Activated CD4-positive, CD25-positive, alpha-beta regulatory T cell treated with anti-CD3 and anti-CD28 coated beads, Interleukin-2, amount 50 U/mL, for 72 hours (primary cell): ENCODE measurements at regions not wholly inside any gene's neighbourhood (a gene's known extent, or its start where the extent isn't known, plus 50 kb on each side); places are given as distances from the start of the nearest gene placed in this dataset.
"Not testable (repeated sequence)": the region's sequence is repeated elsewhere in the genome, so short reads cannot be mapped to it uniquely, and the experiment has no call there.

Experiments used
- DNase-seq: peaks from one replicate; pipeline ENCODE4 v3.0.0; 2021

DNA sequence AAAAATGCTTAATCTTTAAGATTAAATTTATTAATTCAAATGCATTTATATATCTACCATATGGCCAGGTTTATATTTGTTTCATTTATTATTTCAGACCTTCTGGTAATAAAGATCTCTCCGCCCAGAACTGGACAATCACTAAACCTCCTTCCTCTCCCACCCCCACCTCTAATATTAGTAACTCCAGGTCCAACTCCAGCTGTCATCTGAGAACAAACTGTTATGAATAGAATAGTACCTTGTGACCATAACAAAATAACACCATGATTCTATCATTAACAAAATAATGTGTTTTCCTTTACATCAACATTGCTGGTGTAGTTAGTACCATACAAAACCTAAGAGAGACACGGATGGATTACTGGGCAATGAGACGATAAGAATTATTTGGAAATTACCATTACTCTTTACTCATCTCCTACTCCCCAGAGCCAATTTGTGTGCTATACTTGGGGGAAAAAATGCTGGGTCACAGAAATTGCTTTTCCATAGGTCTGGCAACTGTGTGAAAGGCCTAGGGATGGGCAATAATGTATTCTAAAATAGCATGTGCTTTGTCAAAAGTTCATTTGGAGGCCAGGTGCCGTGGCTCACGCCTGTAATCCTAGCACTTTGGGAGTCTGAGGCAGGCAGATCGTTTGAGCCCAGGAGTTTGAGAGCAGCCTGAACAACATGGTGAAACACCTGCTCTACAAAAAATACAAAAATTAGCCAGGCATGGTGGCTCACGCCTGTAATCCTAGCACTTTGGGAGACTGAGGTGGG, 186.1 kb downstream of the ENC1 start:
- no peak for DNase-seq

DNA sequence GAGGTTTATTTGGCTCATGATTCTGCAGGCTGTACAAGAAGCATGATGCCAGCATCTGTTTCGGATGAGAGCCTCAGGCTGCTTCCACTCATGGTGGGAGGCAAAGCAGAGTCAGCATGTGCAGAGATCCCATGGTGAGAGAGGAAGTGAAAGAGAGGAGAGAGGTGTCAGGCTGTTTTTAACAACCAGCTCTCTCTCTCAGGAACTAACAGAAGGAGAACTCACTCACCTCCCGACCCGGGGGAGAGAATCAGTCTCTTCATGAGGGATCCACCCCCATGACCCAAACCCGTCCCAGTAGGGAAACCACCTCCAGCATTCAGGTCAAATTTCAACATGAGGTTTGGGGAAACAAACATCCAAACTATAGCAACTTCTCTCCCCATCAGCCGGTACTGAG, 187.7 kb downstream of the ENC1 start:
- no peak for DNase-seq

DNA sequence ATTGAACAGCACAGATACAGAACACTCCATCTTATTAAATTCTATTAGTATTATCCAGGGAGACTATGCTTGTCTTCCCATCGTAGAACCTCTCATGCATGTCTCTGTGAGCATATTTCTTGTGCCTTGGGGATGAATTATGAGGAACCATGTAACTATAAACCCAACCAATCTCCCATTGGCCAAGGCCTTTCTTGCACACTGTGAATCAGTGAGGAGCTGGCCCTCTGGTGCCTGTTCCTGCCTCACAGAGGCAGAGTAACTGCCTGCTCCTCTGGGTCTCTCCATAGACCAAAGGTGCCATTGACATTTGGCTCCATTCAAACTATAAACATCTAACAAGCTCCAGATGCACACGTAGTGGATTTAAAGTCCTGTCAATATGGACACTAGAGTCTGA, 190.4 kb downstream of the ENC1 start:
- DNase-seq: no peak

DNA sequence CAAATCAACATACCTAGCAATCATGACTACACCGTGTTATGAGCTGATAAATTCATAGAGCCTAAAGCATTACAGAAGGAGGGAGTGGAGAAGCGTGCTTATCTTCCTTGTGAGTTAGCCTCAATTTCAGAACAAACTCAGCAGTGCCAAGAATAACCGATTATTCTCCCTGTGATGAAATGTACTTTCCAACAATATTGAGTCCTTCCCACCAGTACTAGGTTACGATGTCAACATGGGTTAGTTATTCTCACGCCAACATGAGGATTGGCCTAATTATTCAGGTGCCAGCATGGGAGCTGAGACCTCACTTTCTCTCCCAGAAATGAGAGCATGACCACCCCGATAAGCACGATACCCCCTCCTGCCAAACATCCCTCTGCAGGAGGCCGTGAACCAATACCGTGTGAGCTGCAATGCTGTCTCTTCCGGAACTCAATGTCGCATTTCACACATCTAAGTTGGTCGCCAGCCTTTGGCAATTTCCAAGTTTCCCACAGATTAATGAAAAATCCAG, 193.7 kb downstream of the ENC1 start:
- no peak for DNase-seq

DNA sequence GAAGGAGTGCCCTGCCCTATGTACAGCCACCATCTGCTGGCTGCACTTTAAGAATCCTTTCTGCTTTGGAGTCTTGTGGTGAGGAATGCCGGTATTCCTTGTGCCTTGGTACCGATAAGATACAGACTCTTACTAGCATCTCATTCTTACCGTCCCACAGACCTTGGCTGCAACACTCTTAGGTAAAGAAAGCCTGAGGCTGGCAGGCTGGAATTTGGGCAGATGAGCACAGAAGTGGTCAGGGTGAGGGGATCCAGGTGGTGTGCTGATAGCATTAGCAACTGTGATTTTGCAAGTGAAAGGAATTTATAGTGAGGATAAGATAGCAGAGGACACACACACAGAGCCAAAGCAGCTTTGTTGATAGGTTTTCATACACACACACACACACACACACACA, 198.1 kb downstream of the ENC1 start:
- DNase-seq: no peak

DNA sequence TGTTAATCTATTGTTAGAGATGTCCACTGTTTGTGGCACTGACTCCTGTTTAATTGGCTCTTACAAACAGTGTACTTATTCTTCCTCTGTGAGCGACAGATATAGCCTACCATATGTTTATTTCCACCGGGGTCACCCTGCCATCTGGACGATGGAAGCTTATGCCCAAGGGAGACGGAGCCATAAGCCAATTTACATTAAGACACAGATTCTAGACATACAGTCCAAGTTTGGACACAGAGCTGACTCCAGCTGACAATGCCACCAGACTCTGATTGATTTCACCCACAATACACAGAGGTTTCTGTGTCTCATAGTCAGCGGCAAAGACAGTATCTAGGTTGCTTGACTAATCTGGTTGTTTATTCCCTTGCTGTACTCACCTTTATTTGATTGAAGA, 198.9 kb downstream of the ENC1 start:
- no peak for DNase-seq

DNA sequence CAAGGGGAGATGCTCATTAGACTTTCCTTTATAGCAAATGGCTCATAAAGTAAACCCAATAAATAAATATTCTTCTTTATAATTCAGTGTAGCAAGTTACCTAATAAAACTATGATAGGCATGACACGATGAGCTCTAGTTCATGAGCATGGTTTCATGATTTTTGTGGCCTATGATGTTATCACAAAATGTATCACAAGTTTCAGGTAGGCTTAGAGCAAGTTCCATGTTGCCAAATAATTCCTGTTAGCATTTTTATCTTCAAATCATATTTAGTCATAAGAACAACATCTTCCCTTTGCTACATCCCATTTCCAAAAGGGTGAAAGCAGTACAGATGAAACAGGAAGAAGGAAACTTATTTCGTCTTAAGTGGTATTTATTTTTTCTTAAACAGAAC, 200.2 kb downstream of the ENC1 start:
- no peak for DNase-seq

DNA sequence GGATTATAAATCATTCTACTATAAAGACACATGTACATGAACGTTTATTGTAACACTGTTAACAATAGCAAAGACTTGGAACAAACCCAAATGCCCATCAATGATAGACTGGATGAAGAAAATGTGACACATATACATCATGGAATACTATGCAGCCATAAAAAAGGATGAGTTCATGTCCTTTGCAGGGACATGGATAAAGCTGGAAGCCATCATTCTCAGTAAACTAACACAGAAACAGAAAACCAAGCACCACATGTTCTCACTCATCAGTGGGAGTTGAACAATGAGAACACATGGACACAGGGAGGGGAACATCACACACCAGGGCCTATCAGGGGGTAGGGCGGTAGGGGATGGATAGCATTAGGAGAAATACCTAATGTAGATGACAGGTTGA, 202.7 kb downstream of the ENC1 start:
- not testable (repeated sequence) for DNase-seq

DNA sequence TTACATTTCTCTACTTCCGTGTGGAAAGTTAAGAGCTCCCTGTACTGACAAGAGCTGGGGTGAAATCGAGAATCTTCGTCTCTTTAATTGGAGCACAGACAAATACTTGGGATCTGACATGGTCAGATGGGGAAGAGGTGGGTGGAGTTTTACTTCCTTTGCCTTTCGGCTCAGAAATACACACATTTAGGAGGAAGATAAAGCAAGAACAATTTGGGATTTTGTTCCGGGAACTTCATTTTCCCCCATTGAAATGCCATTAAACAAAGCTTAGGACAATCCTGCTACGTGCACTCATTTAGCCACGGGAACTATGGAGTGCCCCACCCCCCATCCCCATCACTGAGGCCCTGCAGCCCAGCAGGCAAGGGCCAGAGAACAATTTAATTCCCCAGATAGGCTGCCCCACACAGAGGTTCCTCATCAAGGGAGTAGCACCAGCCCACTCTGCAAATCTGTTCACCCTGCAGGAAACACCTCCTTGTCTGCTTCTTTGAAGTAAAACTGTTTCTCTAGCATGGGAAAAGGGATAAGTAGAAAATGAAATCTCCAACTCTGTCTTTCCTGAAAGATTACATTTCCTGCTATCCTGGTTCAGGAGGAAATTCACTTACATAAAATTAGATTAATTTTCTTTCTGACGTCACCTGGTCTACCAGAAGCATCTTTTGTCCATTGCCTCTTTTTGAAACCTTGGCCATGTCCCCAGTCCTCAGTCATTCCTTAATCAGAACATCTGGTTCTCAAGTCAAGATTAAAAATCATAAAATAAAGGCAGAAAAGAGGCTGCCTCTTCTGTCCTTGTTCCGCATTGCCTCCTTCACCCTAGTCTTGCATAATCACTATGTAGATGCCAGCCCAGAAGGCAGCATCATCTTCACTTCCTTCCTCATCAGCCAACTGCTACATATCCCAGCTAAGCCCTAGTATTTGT, 206.4 kb downstream of the ENC1 start:
- no peak for DNase-seq

DNA sequence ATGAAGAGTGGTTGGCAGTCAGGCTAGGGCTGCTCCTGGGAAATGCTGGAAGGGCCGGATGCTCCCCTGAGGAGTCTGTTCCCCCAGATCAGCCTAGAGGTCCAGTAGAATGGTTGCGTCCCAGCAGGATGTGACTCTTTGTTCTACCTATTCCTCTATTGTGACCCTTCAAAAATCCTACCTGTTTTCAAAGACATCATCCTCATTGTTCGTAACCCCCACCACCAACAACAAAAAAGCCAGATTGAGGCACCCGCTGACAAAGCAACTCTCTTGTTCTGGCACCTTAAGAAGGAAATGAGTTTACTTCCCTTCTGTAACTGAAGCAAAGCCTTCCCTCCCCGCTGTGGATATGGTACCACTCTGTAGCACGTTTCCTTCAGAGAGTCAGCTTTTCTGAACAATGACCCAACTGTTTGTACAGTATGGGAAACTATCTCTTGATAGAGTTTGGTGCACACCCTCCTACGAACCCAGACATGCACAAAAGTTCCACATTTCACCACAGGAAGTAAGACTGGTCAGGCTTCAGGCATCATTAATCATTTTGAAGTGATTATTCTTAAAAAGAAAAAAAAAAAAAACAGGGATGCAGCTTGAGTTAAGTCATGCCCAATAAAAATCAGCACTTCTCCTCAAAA, 207.2 kb downstream of the ENC1 start:
- DNase-seq: no peak

DNA sequence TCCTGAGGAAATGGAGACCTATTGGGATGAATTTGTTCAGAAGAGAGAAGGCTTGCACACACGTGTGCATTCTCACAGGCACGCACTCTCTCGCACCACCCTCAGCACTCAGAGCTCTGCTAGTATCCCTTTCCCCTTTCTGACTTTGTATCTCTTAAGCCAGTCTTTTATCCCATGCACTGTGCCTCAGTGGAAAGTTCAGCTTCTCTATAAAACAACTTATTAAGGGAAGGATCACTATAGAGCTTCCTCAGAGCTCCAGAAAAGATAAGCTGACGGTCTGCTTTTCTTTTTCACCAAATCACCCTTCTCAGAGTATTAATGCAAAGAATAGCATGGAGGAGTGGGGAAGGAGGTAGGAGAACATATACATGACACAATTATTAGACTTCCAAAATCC, 207.8 kb downstream of the ENC1 start:
- DNase-seq: no peak

DNA sequence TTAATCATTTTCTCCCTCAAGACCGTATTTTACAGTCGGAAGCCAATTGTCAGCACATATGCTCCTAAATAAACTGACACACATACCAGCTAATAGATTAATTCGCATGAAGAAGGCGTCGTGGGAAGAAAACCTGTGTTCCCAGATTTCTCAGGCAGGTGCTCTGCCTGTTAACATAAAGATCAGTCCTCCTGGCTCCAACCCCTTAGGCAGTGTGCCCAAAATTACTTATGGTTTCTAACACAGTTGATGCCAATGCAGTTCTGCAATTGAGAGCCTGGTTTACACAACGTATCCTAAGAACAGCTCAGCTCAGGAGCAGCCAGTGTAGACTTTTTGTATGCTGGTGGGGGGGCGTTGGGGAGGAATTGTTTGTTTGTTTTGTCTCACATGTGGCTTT, 208.3 kb downstream of the ENC1 start:
- DNase-seq: no peak

DNA sequence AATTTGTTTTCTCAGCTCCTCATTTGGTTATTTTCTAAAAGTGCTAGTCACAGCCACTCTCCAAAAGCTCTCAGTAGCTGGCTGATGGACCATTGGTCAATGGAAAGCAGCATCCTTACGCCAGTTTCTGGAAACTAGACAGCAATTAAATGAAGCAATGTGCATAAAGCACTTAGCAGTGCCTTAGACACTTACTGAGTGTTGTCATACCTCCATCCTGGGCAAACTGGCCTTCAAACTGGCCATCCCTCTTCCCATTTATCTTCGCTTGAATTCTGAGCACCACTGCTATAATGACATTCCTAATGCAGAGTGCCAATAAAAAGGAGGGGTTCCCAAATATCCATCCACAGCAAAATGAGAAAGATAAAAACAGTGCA, 209.2 kb downstream of the ENC1 start:
- DNase-seq: no peak

DNA sequence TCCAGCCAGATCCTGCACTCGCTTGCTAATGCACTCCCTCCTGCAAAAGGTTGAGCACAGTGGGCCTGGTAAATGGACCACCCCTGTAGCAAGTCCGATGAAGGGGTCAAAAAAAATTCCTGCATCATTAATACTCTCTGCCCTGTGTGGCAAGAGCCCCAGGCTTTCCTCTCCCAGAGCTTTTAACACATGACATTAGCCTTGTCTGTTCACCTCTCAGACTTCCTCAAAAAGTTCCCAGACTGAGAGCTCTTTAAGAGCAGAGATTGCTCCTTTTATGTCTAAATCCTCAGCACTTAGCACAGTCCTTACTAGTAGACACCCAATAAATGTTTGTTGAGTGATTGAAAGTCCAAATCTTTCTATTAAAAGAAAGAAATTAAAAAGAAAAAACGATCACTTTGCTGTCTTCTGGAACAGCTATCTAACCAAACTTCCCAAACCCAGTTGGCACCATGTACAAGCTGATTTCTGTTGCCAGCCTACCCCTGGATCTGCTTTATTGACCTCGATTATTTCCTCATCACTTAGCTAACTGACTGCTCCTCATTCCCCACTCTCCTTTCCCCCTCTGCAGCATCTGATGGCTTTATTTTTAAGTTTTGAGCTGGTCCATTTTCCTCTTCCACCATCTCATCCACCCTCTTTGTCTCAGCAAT, 209.8 kb downstream of the ENC1 start:
- no peak for DNase-seq

DNA sequence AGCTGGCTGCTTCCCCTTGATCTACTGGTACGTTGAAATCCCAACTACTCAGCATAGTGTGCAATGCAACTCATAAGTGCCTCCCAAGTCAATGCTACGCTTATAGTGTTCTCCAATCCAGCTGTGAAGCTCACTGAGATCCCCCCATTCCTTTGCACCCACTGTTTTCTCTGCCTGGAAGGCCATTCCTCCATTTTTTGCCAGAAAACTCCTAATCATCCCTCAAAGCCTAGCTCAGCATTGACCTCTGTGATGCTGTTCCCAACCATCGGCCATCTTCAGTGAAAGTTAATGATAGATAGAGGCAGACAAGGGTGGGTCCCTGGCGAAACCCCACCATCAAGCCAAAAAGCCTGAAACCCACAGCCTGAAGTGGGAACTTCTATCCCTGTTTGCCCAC, 211.0 kb downstream of the ENC1 start:
- no peak for DNase-seq

DNA sequence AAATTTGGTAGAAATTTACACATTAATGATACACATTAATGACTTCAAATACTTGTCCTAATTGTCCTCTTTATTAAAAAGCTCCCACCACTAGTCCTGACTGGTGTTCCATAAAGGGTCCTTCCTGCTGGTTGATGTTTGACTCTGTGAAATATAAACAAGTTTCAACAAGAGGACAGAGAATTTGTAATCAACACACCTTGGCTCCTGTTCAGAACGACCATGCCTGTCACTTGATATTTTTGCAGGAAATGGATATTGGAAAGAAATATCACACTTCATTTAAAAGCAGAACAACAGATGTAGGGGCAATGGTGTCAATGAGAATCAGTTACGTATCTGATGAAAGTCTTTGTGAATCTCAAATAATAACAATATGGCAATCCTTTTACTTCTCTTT, 211.7 kb downstream of the ENC1 start:
- DNase-seq: no peak

DNA sequence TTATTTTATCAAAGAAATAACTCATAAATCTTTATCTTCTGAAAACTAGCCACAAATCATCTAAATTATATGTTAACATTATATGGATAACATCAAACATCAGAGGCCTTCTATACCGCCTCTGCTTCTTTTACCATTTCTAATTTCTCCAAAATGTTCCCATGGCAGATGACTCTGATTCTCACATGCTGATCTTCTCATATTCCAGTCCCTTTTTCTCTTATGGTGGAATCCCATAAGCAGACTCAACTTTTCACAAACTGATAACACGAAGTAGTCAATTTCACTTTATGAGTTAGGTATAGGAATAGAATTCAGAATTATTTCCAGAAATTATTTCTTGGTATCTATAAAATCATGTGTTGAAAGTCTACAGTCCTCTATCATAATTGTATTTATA, 212.3 kb downstream of the ENC1 start:
- no peak for DNase-seq

DNA sequence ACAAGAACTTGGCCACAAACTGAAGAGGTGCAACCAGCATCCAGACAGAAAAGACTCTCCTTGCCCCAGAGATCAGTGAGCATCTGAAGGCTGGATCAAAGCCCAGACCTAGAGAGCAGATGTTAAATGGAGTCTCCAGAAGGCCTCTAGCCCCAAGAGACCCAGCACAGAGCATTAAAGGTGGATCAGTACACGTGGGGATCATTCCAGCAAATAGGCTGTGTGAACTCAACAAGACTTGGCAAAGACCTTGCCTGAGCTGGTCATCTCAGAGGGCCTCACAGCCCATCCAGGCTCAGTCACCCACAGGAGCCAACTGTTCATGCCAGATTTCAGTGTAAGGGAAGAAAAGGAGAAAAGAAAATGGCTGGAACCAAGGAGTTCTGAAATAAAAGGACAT, 214.0 kb downstream of the ENC1 start:
- no peak for DNase-seq

DNA sequence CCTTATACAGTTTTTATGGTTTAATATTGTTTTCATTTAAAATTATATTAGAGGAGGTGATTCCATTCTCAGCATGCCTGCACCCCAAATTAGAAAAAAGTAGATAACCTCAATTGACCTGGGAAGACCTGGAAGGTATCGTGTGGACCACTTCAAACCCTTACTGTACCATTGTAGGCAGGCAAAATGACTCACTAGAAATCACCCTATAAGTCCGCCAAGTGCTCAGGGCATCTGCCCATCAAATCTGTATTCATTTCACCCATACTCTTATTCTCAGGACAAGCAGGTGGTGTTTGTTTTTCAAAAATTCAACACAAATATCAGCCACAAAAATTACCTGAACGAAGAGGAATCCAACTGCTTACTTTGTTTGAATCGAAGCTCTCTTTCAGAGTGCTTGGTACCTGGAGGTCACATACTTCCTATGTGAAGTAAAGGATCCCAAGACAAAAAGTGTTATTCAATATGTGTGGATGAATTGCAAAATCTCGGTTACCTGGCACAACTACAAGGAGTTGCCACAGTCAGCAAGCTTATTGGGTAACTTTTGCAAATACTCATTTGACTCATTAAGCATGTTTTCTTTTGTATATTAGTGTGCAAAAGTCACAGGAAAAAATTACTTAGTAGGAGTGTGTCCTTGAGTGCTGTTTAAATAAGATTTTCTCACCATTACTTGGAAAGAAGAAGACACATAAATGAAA, 216.2 kb downstream of the ENC1 start:
- no peak for DNase-seq

DNA sequence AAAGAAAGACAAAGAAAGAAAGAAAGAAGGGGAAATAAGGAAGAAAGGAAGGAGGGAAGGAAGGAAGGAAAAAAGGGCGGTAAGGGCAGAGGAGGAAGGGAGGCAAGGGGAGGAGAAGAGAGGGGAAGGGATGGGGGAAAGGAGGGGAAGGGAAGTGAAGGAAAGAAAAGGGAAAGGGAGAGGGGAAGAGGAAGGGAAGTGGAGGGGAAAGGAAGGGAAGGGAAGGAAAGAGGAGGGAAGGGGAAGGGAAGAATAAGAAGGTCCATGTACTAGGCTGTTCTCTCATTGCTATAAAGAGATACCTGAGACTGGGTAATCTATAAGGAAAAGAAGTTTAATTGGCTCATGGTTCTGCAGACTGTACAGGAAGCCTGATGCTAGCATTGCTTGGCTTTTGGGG, 217.1 kb downstream of the ENC1 start:
- DNase-seq: no peak

DNA sequence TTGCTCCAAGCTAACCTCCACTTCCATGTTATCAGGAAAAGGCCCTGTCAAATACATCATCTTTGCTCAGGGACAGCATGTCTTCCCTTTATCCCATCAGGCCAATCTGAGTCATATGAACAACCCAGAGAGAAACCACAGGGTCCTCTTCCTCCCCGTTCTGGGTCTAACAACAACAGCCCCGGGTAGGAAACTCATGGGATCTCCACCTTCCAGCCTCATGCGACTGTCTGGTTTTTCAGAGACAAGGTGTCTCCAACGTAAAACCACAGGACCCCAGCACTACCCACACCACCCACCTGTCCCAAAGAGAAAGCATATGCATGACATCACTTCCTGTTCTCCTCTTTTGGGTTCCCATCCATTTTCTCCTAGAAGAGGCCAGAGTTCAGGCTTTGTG, 217.9 kb downstream of the ENC1 start:
- DNase-seq: no peak

DNA sequence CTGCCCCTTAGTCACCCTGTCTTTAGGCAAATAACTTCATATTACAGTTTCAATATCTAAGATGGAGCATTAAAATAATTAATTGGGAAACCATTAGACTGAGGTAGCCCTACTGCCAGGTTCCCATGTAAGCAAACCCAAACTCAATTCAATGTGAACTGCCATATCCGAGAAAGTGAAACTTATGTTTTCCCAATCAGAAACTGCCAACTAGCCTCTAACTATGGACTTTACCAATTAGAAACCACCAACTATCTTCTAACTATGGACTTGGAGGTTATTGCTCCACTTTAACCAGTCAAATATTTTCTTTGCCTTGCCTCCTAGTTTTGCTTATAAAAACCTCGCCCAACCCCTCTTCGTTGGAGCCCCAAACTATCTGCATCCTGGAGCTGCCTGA, 218.5 kb downstream of the ENC1 start:
- no peak for DNase-seq

DNA sequence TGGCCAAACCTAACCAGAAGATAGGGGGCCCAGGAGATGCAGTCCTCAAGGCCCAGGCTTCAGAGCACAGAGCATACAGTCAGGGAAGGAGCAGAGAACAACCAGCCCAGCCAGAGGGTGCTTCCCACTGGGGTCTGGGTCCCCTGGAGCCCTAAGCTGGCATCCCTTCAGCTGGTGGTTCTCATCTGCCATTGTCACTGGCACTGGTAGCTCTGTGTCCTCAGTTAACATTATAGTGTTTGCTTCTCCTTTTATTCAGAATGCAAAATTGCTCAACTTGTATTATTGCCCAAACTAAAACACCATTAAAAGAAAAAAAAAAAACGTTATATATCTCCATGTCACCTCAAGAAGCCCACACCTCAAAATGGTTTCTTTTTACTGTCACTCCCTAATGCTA, 219.2 kb downstream of the ENC1 start:
- DNase-seq: no peak
